Stimulated activated memory B cell treated with anti-CD40 and anti-IgM and Interleukin-4, amounts not matched to agents 10 μg/mL and 1 μg/mL and 100 μg/mL, for 72 hours (primary cell): ENCODE measurements at regions not wholly inside any gene's neighbourhood (a gene's known extent, or its start where the extent isn't known, plus 50 kb on each side); places are given as distances from the start of the nearest gene placed in this dataset.
"Not testable (repeated sequence)": the region's sequence is repeated elsewhere in the genome, so short reads cannot be mapped to it uniquely, and the experiment has no call there.

Experiments used
- ATAC-seq: fragments of 150-1000 bp; cut with Tn5 transposase; 2 replicates; pipeline ENCODE4 v1.10.0; 2021
- H3K27ac Mint-ChIP-seq: one replicate; pipeline ENCODE4 v1.8.0; 2022; ENCODE audit warnings: mild to moderate bottlenecking, mixed read lengths
- H3K27me3 Mint-ChIP-seq: one replicate; pipeline ENCODE4 v1.8.0; 2022; ENCODE audit warnings: mixed read lengths
- H3K36me3 Mint-ChIP-seq: one replicate; pipeline ENCODE4 v1.8.0; 2022; ENCODE audit warnings: mixed read lengths
- H3K4me1 Mint-ChIP-seq: one replicate; pipeline ENCODE4 v1.8.0; 2022; ENCODE audit warnings: mixed read lengths
- H3K4me3 Mint-ChIP-seq: one replicate; pipeline ENCODE4 v1.8.0; 2022; ENCODE audit warnings: mild to moderate bottlenecking, moderate library complexity, mixed read lengths
- H3K9me3 Mint-ChIP-seq: one replicate; pipeline ENCODE4 v1.8.0; 2022; ENCODE audit warnings: mixed read lengths

- H3K36me3 Mint-ChIP-seq, result no peaks in the 10 kb centered on the region
- no peaks in the 10 kb centered on the region for H3K4me1 Mint-ChIP-seq
- H3K4me3 Mint-ChIP-seq, result no peak overlapping the region
- H3K9me3 Mint-ChIP-seq, result peaks cover 2% of the 10 kb centered on the region
- no peak for ATAC-seq
- H3K27me3 Mint-ChIP-seq, result peaks cover 7% of the 10 kb centered on the region
- no peak overlapping the region for H3K27ac Mint-ChIP-seq
Observed at GRCh38 chr6:18062733-18063132, 59.7 kb downstream of the NHLRC1 start.

- no peaks in the 10 kb centered on the region for H3K36me3 Mint-ChIP-seq
- no peak overlapping the region for H3K4me3 Mint-ChIP-seq
- peaks cover 13% of the 10 kb centered on the region for H3K27me3 Mint-ChIP-seq
- peaks cover 2% of the 10 kb centered on the region for H3K9me3 Mint-ChIP-seq
- no peaks in the 10 kb centered on the region for H3K4me1 Mint-ChIP-seq
- no peak overlapping the region for H3K27ac Mint-ChIP-seq
- ATAC-seq, result no peak
Observed at GRCh38 chr6:18058429-18058828, 64.0 kb downstream of the NHLRC1 start.

GRCh38 chr6:18055714-18056382 is 66.6 kb downstream of the NHLRC1 start:
- Mint-ChIP-seq H3K4me1 (no peaks in the 10 kb centered on the region), H3K9me3 (no peaks in the 10 kb centered on the region), H3K27ac (no peak overlapping the region), H3K36me3 (no peaks in the 10 kb centered on the region), H3K27me3 (peaks cover 13% of the 10 kb centered on the region), H3K4me3 (no peak overlapping the region)
- ATAC-seq, result no peak

- Mint-ChIP-seq H3K4me1 (no peaks in the 10 kb centered on the region), H3K27ac (no peak overlapping the region), H3K36me3 (no peaks in the 10 kb centered on the region), H3K27me3 (peaks cover 13% of the 10 kb centered on the region), H3K4me3 (no peak overlapping the region), H3K9me3 (no peaks in the 10 kb centered on the region)
- no peak for ATAC-seq
Observed at GRCh38 chr6:18055098-18055497, 67.4 kb downstream of the NHLRC1 start.

- Mint-ChIP-seq H3K4me1 (peaks cover 6% of the 10 kb centered on the region), H3K27ac (no peak overlapping the region), H3K27me3 (peaks cover 13% of the 10 kb centered on the region), H3K9me3 (no peaks in the 10 kb centered on the region), H3K36me3 (no peaks in the 10 kb centered on the region), H3K4me3 (no peak overlapping the region)
- ATAC-seq, result no peak
Observed at GRCh38 chr6:18053555-18054445, 66.4 kb upstream of the KIF13A start.

GRCh38 chr6:18053078-18053477 is 65.6 kb upstream of the KIF13A start:
- Mint-ChIP-seq H3K36me3 (no peaks in the 10 kb centered on the region), H3K27ac (no peak overlapping the region), H3K9me3 (no peaks in the 10 kb centered on the region)

GRCh38 chr6:18049646-18050045 is 62.2 kb upstream of the KIF13A start:
- ATAC-seq, result no peak
- no peaks in the 10 kb centered on the region for H3K27me3 Mint-ChIP-seq
- peaks cover 8% of the 10 kb centered on the region for H3K4me1 Mint-ChIP-seq
- H3K4me3 Mint-ChIP-seq, result no peak overlapping the region
- H3K27ac Mint-ChIP-seq, result no peak overlapping the region
- H3K36me3 Mint-ChIP-seq, result no peaks in the 10 kb centered on the region
- H3K9me3 Mint-ChIP-seq, result no peaks in the 10 kb centered on the region

More at GRCh38 chr6:18053078-18053477, 65.6 kb upstream of the KIF13A start:
- ATAC-seq, result no peak
- H3K27me3 Mint-ChIP-seq, result peaks cover 13% of the 10 kb centered on the region
- H3K4me3 Mint-ChIP-seq, result no peak overlapping the region
- H3K4me1 Mint-ChIP-seq, result peaks cover 8% of the 10 kb centered on the region

- H3K4me3 Mint-ChIP-seq, result no peak overlapping the region
- peaks cover 8% of the 10 kb centered on the region for H3K4me1 Mint-ChIP-seq
- H3K27me3 Mint-ChIP-seq, result no peaks in the 10 kb centered on the region
Observed at GRCh38 chr6:18048953-18049630, 61.7 kb upstream of the KIF13A start.

GRCh38 chr6:18047406-18047805 is 60.0 kb upstream of the KIF13A start:
- no peak overlapping the region for H3K4me3 Mint-ChIP-seq
- no peaks in the 10 kb centered on the region for H3K27me3 Mint-ChIP-seq

More at GRCh38 chr6:18048953-18049630, 61.7 kb upstream of the KIF13A start:
- no peak overlapping the region for H3K27ac Mint-ChIP-seq
- no peaks in the 10 kb centered on the region for H3K36me3 Mint-ChIP-seq
- no peaks in the 10 kb centered on the region for H3K9me3 Mint-ChIP-seq
- no peak for ATAC-seq

GRCh38 chr6:18045507-18045906 is 58.1 kb upstream of the KIF13A start:
- no peaks in the 10 kb centered on the region for H3K9me3 Mint-ChIP-seq
- no peak overlapping the region for H3K4me3 Mint-ChIP-seq
- H3K4me1 Mint-ChIP-seq, result peaks cover 8% of the 10 kb centered on the region
- no peaks in the 10 kb centered on the region for H3K27me3 Mint-ChIP-seq
- ATAC-seq, result no peak
- H3K36me3 Mint-ChIP-seq, result no peaks in the 10 kb centered on the region
- no peak overlapping the region for H3K27ac Mint-ChIP-seq

More at GRCh38 chr6:18047406-18047805, 60.0 kb upstream of the KIF13A start:
- ATAC-seq, result no peak
- Mint-ChIP-seq H3K4me1 (peaks cover 8% of the 10 kb centered on the region), H3K9me3 (no peaks in the 10 kb centered on the region), H3K36me3 (no peaks in the 10 kb centered on the region), H3K27ac (no peak overlapping the region)

GRCh38 chr6:18044108-18044783 is 56.8 kb upstream of the KIF13A start:
- Mint-ChIP-seq H3K4me3 (no peak overlapping the region), H3K27me3 (no peaks in the 10 kb centered on the region), H3K4me1 (peaks cover 6% of the 10 kb centered on the region), H3K27ac (no peak overlapping the region), H3K36me3 (no peaks in the 10 kb centered on the region), H3K9me3 (no peaks in the 10 kb centered on the region)
- no peak for ATAC-seq

GRCh38 chr6:18042536-18043145 is 55.2 kb upstream of the KIF13A start:
- Mint-ChIP-seq H3K9me3 (no peaks in the 10 kb centered on the region), H3K4me3 (no peak overlapping the region), H3K4me1 (no peaks in the 10 kb centered on the region), H3K27ac (no peak overlapping the region), H3K36me3 (no peaks in the 10 kb centered on the region), H3K27me3 (no peaks in the 10 kb centered on the region)
- ATAC-seq, result peak; percentile 44

- no peaks in the 10 kb centered on the region for H3K36me3 Mint-ChIP-seq
- H3K9me3 Mint-ChIP-seq, result no peaks in the 10 kb centered on the region
- ATAC-seq, result no peak
- no peak overlapping the region for H3K27ac Mint-ChIP-seq
- H3K27me3 Mint-ChIP-seq, result no peaks in the 10 kb centered on the region
- H3K4me3 Mint-ChIP-seq, result no peak overlapping the region
- H3K4me1 Mint-ChIP-seq, result no peaks in the 10 kb centered on the region
Observed at GRCh38 chr6:18039481-18039880, 52.0 kb upstream of the KIF13A start.

GRCh38 chr6:18038235-18038634 is 50.8 kb upstream of the KIF13A start:
- H3K27ac Mint-ChIP-seq, H3K27me3 Mint-ChIP-seq, H3K9me3 Mint-ChIP-seq, H3K36me3 Mint-ChIP-seq, H3K4me3 Mint-ChIP-seq, ATAC-seq, H3K4me1 Mint-ChIP-seq: not testable (repeated sequence)
